ENCODE measurements at regions not wholly inside any gene's neighbourhood (a gene's known extent, or its start where the extent isn't known, plus 50 kb on each side); places are given as distances from the start of the nearest gene placed in this dataset.
"Not testable (repeated sequence)": the region's sequence is repeated elsewhere in the genome, so short reads cannot be mapped to it uniquely, and the experiment has no call there.

DNA sequence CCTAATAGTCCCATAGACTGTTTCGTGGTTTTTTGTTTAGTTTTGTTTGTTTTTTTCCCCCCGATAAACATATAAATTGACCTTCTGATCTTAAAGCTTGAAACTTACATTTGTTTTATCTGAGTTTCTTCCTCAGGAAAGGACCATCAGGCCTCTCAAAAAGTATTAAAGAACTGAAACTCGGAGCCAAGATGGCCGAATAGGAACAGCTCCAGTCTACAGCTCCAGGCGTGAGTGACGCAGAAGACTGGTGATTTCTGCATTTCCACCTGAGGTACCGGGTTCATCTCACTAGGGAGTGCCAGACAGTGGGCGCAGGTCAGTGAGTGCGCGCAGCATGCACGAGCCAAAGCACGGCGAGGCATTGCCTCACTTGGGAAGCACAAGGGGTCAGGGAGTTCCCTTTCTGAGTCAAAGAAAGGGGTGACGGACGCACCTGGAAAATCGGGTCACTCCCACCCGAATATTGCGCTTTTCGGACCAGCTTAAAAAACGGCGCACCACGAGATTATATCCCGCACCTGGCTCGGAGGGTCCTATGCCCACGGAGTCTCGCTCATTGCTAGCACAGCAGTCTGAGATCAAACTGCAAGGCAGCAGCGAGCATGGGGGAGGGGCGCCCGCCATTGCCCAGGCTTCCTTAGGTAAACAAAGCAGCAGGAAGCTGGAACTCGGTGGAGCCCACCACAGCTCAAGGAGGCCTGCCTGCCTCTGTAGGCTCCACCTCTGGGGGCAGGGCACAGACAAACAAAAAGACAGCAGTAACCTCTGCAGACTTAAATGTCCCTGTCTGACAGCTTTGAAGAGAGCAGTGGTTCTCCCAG is 215.8 kb upstream of the GJE1 start:
- intact Hi-C loops (cut with micrococcal nuclease); H3K4me3 Mint-ChIP-seq; POLR2A ChIA-PET; DNase-seq; CTCF ChIA-PET; H3K36me3 Mint-ChIP-seq; H3K9me3 Mint-ChIP-seq; H3K4me1 Mint-ChIP-seq (ENCODE audit: low read depth); H3K27me3 Mint-ChIP-seq; H3K27ac Mint-ChIP-seq: not testable (repeated sequence)

GRCh38 chr6:141914646-141915045 is 218.1 kb upstream of the GJE1 start:
- Mint-ChIP-seq H3K4me1 (ENCODE audit: low read depth) (no peaks in the 10 kb centered on the region), H3K27me3 (no peaks in the 10 kb centered on the region), H3K36me3 (no peaks in the 10 kb centered on the region), H3K9me3 (peaks cover 2% of the 10 kb centered on the region), H3K27ac (no peak overlapping the region), H3K4me3 (no peak overlapping the region)
- POLR2A ChIA-PET: no interaction called here
- CTCF ChIA-PET: no interaction called here
- intact Hi-C loops (cut with micrococcal nuclease): no loop called here
- DNase-seq: no peak

DNA sequence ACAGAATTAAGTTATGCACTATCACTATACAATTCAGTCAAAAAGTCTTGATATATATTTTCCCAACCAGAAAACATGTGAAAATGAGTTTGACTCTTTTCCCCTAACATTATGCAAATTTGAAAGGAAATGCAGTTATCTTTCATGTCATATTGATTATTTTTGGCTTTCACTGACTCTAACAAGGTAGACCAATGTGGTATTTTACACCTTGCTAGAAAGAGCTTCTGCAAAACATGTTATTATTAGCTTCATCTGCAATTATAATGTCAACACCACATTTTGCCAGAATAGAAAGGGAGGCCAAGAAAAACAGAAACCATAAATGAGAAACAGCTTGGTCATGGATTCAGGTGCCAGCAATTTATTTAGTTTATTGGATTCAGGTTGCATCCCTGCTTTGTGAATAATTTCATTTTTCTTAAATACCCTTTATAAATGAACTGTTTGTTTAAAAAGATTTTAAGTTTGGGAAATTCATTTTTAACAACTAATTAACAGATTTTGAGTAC is 226.1 kb upstream of the GJE1 start:
- no peaks in the 10 kb centered on the region for H3K27me3 Mint-ChIP-seq
- CTCF ChIA-PET: no interaction called here
- no peak overlapping the region for H3K27ac Mint-ChIP-seq
- H3K9me3 Mint-ChIP-seq: peaks cover 2% of the 10 kb centered on the region
- intact Hi-C loops (cut with micrococcal nuclease): no loop called here
- H3K36me3 Mint-ChIP-seq: no peaks in the 10 kb centered on the region
- H3K4me3 Mint-ChIP-seq: no peak overlapping the region
- POLR2A ChIA-PET: no interaction called here
- DNase-seq: no peak
- no peaks in the 10 kb centered on the region for H3K4me1 Mint-ChIP-seq (ENCODE audit: low read depth)

DNA sequence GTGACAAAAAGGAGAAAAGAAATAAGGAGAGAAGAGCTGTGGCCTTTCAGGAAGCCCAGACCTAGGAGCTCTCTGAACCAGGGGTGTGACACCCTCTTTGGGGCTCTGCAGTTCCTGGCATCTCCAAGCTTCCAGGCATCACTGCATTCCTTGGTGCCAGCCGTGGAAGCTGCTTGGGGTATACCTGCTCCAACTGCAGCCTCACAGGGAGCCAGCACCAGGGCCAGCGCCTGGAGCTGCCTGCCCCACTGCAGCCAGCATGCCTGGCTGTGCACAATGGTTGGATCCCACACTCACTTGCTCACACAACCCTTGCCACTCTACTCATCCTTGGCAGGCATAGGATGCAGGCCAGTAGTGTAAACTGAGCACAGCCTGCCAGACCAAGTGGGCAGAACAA is 242.1 kb upstream of the GJE1 start:
- ChIA-PET POLR2A (no interaction called here), CTCF (no interaction called here)
- intact Hi-C loops (cut with micrococcal nuclease): no loop called here
- no peaks in the 10 kb centered on the region for H3K4me1 Mint-ChIP-seq (ENCODE audit: low read depth)
- H3K9me3 Mint-ChIP-seq: peaks cover 28% of the 10 kb centered on the region
- no peak overlapping the region for H3K4me3 Mint-ChIP-seq
- peaks cover 7% of the 10 kb centered on the region for H3K36me3 Mint-ChIP-seq
- H3K27me3 Mint-ChIP-seq: no peaks in the 10 kb centered on the region
- no peak overlapping the region for H3K27ac Mint-ChIP-seq
- no peak for DNase-seq

DNA sequence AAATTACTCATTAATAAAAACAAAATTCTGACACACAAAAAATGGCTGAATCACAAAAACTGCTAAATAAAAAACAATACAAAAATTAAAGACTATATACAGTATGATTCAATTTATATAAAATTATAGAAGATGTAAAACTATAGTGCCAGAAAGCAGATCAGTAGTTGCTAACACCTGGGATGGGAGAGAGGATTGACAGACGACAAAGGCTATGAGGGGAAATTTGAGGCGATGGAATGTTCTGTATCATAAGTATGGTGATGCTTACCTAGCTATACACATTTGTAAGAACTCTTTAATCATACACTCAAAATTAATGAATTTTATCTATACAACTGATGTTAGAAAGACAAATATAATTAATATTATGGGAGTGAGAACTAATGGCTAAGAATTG is 247.9 kb upstream of the GJE1 start:
- intact Hi-C loops (cut with micrococcal nuclease): no loop called here
- H3K4me3 Mint-ChIP-seq: no peak overlapping the region
- H3K27me3 Mint-ChIP-seq: no peaks in the 10 kb centered on the region
- DNase-seq: no peak
- H3K27ac Mint-ChIP-seq: no peak overlapping the region
- no peaks in the 10 kb centered on the region for H3K4me1 Mint-ChIP-seq (ENCODE audit: low read depth)
- peaks cover 9% of the 10 kb centered on the region for H3K36me3 Mint-ChIP-seq
- ChIA-PET CTCF (no interaction called here), POLR2A (no interaction called here)
- peaks cover 31% of the 10 kb centered on the region for H3K9me3 Mint-ChIP-seq

DNA sequence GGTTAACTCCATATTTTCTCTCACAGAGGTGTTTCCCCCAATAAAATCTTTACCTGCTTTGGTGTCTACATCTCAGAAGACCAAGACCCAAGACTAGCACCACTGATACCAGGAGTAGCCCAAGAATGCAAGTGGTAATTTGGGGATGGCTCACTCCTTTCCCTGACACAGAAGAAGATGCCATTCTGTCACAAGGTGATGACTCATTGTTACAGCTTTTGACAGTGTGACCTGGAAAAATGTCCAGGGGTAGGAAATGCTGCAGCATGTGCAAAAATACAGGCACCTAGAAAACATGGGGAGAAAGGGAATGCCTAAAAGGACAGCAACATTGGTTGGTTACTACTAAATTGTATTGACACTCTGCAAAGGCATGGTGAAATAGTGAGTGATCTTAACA is 254.0 kb upstream of the GJE1 start:
- DNase-seq: no peak
- Mint-ChIP-seq H3K4me1 (ENCODE audit: low read depth) (peaks cover 3% of the 10 kb centered on the region), H3K27me3 (no peaks in the 10 kb centered on the region), H3K36me3 (peaks cover 2% of the 10 kb centered on the region), H3K9me3 (no peaks in the 10 kb centered on the region), H3K4me3 (no peak overlapping the region), H3K27ac (no peak overlapping the region)
- ChIA-PET POLR2A (no interaction called here), CTCF (interaction anchor here (0.6 kb wide), 1 partner anchor 105 kb away, joined by 3 read pairs; no protein-coding TSS in a partner anchor)
- intact Hi-C loops (cut with micrococcal nuclease): no loop called here

DNA sequence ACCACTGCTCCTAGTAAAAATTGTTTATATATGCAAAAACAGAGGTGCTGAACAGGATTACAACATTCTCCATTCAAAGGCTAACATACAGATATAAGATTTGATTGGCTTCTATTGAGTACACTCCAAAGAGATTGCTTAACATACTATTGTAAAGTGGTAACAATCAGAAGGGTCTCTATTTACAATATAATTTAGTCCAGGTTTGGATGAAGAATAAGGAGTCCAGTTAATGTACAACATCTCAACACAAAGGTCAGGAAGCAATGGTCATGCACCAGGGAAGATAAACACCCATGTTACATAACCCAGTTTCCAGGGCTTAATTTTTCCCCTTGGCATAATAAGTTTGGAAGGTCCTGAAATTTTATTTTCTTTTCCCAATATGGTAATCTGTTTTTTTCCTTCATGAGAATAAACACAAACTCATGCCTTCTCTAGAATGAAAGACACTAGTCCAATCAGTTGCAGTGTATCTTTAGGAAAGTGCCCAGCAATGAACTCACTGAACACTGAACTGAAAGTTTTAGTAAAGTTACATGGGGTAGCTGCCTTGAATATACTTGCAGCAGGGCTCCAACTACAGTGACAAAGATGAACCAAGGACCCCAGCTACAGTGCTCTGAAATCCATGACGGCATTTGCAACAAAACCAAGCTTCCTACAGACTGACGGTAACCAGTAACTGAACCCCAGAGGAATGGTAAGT is 255.3 kb upstream of the GJE1 start:
- POLR2A ChIA-PET: no interaction called here
- no peak for DNase-seq
- H3K4me1 Mint-ChIP-seq (ENCODE audit: low read depth): peaks cover 3% of the 10 kb centered on the region
- no peak overlapping the region for H3K27ac Mint-ChIP-seq
- H3K27me3 Mint-ChIP-seq: no peaks in the 10 kb centered on the region
- peaks cover 2% of the 10 kb centered on the region for H3K36me3 Mint-ChIP-seq
- intact Hi-C loops (cut with micrococcal nuclease): no loop called here
- H3K4me3 Mint-ChIP-seq: no peak overlapping the region
- CTCF ChIA-PET: no interaction called here
- H3K9me3 Mint-ChIP-seq: peaks cover 3% of the 10 kb centered on the region

- CTCF ChIA-PET: no interaction called here
- Mint-ChIP-seq H3K9me3 (peaks cover 6% of the 10 kb centered on the region), H3K27me3 (no peaks in the 10 kb centered on the region), H3K27ac (no peak overlapping the region), H3K4me3 (no peak overlapping the region), H3K36me3 (peaks cover 2% of the 10 kb centered on the region), H3K4me1 (ENCODE audit: low read depth) (peaks cover 3% of the 10 kb centered on the region)
- intact Hi-C loops (cut with micrococcal nuclease): no loop called here
- DNase-seq: no peak
- POLR2A ChIA-PET: no interaction called here
These were observed 257.7 kb upstream of the GJE1 start for GRCh38 chr6:141874930-141875602.

DNA sequence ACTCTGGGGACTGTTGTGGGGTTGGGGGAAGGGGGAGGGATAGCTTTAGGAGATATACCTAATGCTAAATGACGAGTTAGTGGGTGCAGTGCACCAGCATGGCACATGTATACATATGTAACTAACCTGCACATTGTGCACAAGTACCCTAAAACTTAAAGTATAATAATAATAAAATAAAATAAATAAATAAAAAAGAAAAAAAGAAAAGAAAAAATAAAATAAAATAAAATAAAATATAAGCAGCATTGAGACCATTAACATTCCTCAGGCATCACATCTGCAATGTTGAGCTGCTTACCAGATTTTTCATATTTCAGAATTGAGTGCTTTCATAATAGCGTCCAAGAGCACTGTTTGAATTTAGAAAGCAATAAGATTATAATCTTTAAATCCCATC is 263.2 kb upstream of the GJE1 start:
- POLR2A ChIA-PET, H3K27me3 Mint-ChIP-seq: not testable (repeated sequence)

DNA sequence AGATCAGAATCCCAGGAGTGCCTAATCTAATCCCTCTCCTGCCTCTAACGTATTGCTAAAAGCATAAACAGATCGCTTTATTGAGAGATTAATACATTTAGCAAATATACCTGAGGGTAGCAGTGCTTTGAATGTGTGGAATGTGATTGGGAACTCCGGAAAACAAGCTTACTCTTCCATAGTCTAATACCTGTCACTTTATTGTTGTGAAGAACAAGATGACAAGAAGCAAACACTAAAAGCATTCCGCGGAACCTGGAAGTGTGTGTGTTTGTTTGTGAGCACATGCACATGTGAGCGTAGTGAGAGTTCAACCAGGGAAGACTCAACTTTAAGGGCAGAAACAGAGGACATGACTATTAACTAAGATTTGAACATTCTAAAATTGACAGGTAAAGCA is 265.0 kb upstream of the GJE1 start:
- no peaks in the 10 kb centered on the region for H3K27me3 Mint-ChIP-seq
- ChIA-PET POLR2A (no interaction called here), CTCF (no interaction called here)
- H3K4me1 Mint-ChIP-seq (ENCODE audit: low read depth): no peaks in the 10 kb centered on the region
- DNase-seq: no peak
- intact Hi-C loops (cut with micrococcal nuclease): no loop called here
- no peak overlapping the region for H3K4me3 Mint-ChIP-seq
- no peaks in the 10 kb centered on the region for H3K36me3 Mint-ChIP-seq
- peaks cover 9% of the 10 kb centered on the region for H3K9me3 Mint-ChIP-seq
- H3K27ac Mint-ChIP-seq: no peak overlapping the region

More for the DNA sequence above, 263.2 kb upstream of the GJE1 start:
- H3K36me3 Mint-ChIP-seq; H3K4me3 Mint-ChIP-seq; H3K9me3 Mint-ChIP-seq; H3K27ac Mint-ChIP-seq; CTCF ChIA-PET; DNase-seq; H3K4me1 Mint-ChIP-seq (ENCODE audit: low read depth); intact Hi-C loops (cut with micrococcal nuclease): not testable (repeated sequence)

GRCh38 chr6:141866731-141867497 is 265.8 kb upstream of the GJE1 start:
- H3K36me3 Mint-ChIP-seq: no peaks in the 10 kb centered on the region
- H3K27me3 Mint-ChIP-seq: no peaks in the 10 kb centered on the region
- intact Hi-C loops (cut with micrococcal nuclease): no loop called here
- CTCF ChIA-PET: no interaction called here
- no peak overlapping the region for H3K4me3 Mint-ChIP-seq
- H3K4me1 Mint-ChIP-seq (ENCODE audit: low read depth): no peaks in the 10 kb centered on the region
- H3K27ac Mint-ChIP-seq: no peak overlapping the region
- DNase-seq: no peak
- H3K9me3 Mint-ChIP-seq: peaks cover 3% of the 10 kb centered on the region
- POLR2A ChIA-PET: no interaction called here

DNA sequence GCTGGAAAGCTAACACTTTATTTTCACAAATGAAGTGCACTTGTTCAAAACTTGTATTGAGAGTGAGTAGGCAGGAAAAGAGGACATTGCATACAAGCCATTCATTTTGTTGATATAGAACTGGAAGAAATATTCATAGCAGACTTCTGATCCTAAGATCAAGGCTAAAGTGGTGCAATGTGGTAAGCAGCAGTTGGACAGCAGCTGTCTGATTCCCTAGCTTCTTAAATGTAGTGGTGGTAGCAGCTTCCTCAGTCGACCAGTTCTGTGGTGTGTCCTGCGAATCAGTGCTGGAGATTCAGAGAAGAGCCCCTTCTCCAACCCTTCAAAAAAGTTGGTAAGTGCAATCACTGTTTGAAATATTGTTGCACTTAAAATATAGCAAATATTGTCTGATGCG is 281.7 kb upstream of the GJE1 start:
- H3K27ac Mint-ChIP-seq: no peak overlapping the region
- peaks cover 41% of the 10 kb centered on the region for H3K4me1 Mint-ChIP-seq (ENCODE audit: low read depth)
- no peak for DNase-seq
- peaks cover 2% of the 10 kb centered on the region for H3K36me3 Mint-ChIP-seq
- ChIA-PET CTCF (no interaction called here), POLR2A (no interaction called here)
- H3K9me3 Mint-ChIP-seq: no peaks in the 10 kb centered on the region
- intact Hi-C loops (cut with micrococcal nuclease): no loop called here
- no peak overlapping the region for H3K4me3 Mint-ChIP-seq
- H3K27me3 Mint-ChIP-seq: no peaks in the 10 kb centered on the region
